Neural cell (in vitro differentiated cells): ENCODE measurements at regions not wholly inside any gene's neighbourhood (a gene's known extent, or its start where the extent isn't known, plus 50 kb on each side); places are given as distances from the start of the nearest gene placed in this dataset.

Source experiments
- H2AFZ ChIP-seq: fragments of 200-600, 300-800 bp; sonication (generic), shearing (Covaris generic); 2 replicates; pipeline ENCODE4 v1.6.0; 2014; ENCODE audit warnings: low read depth, mild to moderate bottlenecking, antibody characterized with exemption, low read length, moderate library complexity
- H3F3A ChIP-seq: fragments of 200-600 bp; shearing (Covaris generic); 2 replicates; pipeline ENCODE4 v1.6.1; 2016; ENCODE audit warnings: mild to moderate bottlenecking, moderate library complexity, mixed read lengths, antibody characterized with exemption, low read length; ENCODE audit not compliant: insufficient read depth, poor library complexity, severe bottlenecking
- H3K27ac ChIP-seq: fragments of 200-600, 300-800 bp; sonication (generic), shearing (Covaris generic); 2 replicates; pipeline ENCODE4 v1.5.1; 2014; ENCODE audit warnings: mild to moderate bottlenecking, low read length, moderate library complexity
- H3K27me3 ChIP-seq: fragments of 300-800, 200-600 bp; sonication (generic), shearing (Covaris generic); 2 replicates; pipeline ENCODE4 v1.6.0; 2014; ENCODE audit warnings: mild to moderate bottlenecking, low read depth, low read length, moderate library complexity; ENCODE audit not compliant: insufficient read depth
- H3K36me3 ChIP-seq: fragments of 300-800, 200-600 bp; sonication (generic), shearing (Covaris generic); 2 replicates; pipeline ENCODE4 v1.5.1; 2014; ENCODE audit warnings: mild to moderate bottlenecking, antibody characterized with exemption, low read length, moderate library complexity; ENCODE audit not compliant: insufficient read depth
- H3K4me2 ChIP-seq: fragments of 300-800, 200-600 bp; sonication (generic), shearing (Covaris generic); 2 replicates; pipeline ENCODE4 v1.6.0; 2014; ENCODE audit warnings: mild to moderate bottlenecking, low read length
- H3K4me3 ChIP-seq: fragments of 300-800, 200-600 bp; sonication (generic), shearing (Covaris generic); 2 replicates; pipeline ENCODE4 v1.5.1; 2014; ENCODE audit warnings: mild to moderate bottlenecking, low read length, moderate library complexity
- H3K79me2 ChIP-seq: fragments of 200-600 bp; shearing (Covaris generic); replicated peaks from 2 replicates; pipeline ENCODE4 v1.6.0; 2014; ENCODE audit warnings: mild to moderate bottlenecking, low read length, moderate library complexity; ENCODE audit not compliant: insufficient read depth
- H3K9ac ChIP-seq: fragments of 300-800, 200-600 bp; sonication (generic), shearing (Covaris generic); 2 replicates; pipeline ENCODE4 v1.6.1; 2016; ENCODE audit warnings: mild to moderate bottlenecking, low read length, mixed read lengths
- H3K9me2 ChIP-seq: fragments of 200-600 bp; shearing (Covaris generic); 2 replicates; pipeline ENCODE4 v1.6.1; 2016; ENCODE audit warnings: mild to moderate bottlenecking, low read length, mixed read lengths; ENCODE audit not compliant: insufficient read depth
- H3K9me3 ChIP-seq: fragments of 200-600, 300-800 bp; sonication (generic), shearing (Covaris generic); 2 replicates; pipeline ENCODE4 v1.6.1; 2016; ENCODE audit warnings: mild to moderate bottlenecking, mixed run types, low read length, moderate library complexity, mixed read lengths
- H4K20me1 ChIP-seq: fragments of 200-600 bp; shearing (Covaris generic); 2 replicates; pipeline ENCODE4 v1.6.1; 2016; ENCODE audit warnings: mild to moderate bottlenecking, mixed run types; ENCODE audit not compliant: insufficient read depth
- EP300 ChIP-seq: fragments of 450-650 bp; conservative IDR thresholded peaks from 2 replicates; pipeline ENCODE4 v1.6.1; 2014; ENCODE audit warnings: antibody characterized with exemption, mild to moderate bottlenecking, moderate library complexity; ENCODE audit not compliant: poor library complexity, severe bottlenecking
- EZH2 ChIP-seq: fragments of 200-600, 300-800 bp; shearing (Covaris generic), sonication (generic); IDR thresholded peaks from 2 replicates; pipeline ENCODE4 v1.6.1; 2014; ENCODE audit warnings: antibody characterized with exemption, low read length, borderline replicate concordance, mild to moderate bottlenecking; ENCODE audit not compliant: insufficient read depth, poor library complexity, severe bottlenecking
- MXI1 ChIP-seq: fragments of 450-650 bp; conservative IDR thresholded peaks from 2 replicates; pipeline ENCODE4 v1.6.1; 2014; ENCODE audit warnings: antibody characterized with exemption, mild to moderate bottlenecking; ENCODE audit not compliant: poor library complexity, severe bottlenecking
- POLR2AphosphoS5 ChIP-seq: IDR thresholded peaks from 2 replicates; pipeline ENCODE4 v1.6.1; 2012
- RAD21 ChIP-seq: fragments of 450-650 bp; conservative IDR thresholded peaks from 2 replicates; pipeline ENCODE4 v1.6.1; 2014; ENCODE audit warnings: antibody characterized with exemption, mild to moderate bottlenecking, moderate library complexity
- REST ChIP-seq: IDR thresholded peaks from 2 replicates; pipeline ENCODE4 v1.6.1; 2012; ENCODE audit warnings: borderline replicate concordance
- SMC3 ChIP-seq: fragments of 450-650 bp; conservative IDR thresholded peaks from 2 replicates; pipeline ENCODE4 v1.6.1; 2014; ENCODE audit warnings: antibody characterized with exemption, mild to moderate bottlenecking, moderate library complexity; ENCODE audit not compliant: poor library complexity
- TAF1 ChIP-seq: IDR thresholded peaks from 2 replicates; pipeline ENCODE4 v1.6.1; 2012; ENCODE audit warnings: low read depth
- TF ChIP-seq, protein P1 (sequence below): fragments of 450-650 bp; IDR thresholded peaks from 2 replicates; pipeline ENCODE4 v1.5.1; 2014; ENCODE audit warnings: antibody characterized with exemption, mild to moderate bottlenecking, moderate library complexity; ENCODE audit not compliant: poor library complexity, severe bottlenecking

DNA sequence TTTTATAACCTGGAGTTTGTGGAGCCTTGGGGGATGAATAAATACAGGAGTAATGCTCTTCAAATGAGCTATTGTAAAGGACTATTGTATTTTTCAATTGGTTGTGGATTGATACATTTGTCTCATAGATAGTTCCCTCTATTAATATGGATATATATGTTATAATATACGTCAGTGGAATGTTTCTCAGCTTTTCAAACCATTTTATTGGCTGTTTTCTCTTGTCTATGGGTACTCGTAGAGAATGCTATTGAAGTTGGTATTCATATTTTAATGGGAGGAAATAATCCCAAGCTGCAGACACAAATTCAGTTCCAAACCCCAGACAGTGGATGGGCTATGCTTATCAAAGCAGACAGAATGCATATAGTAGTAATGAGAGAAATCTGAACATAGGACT, 181.8 kb upstream of the DAB2 start:
- H3K4me2 ChIP-seq, result no peak overlapping the region
- H3K9ac ChIP-seq, result no peak overlapping the region
- H3K79me2 ChIP-seq, result no peaks in the 10 kb centered on the region
- no peaks in the 10 kb centered on the region for H4K20me1 ChIP-seq
- no peaks in the 10 kb centered on the region for H3K9me2 ChIP-seq
- H3K36me3 ChIP-seq, result no peaks in the 10 kb centered on the region
- H3K27me3 ChIP-seq, result no peaks in the 10 kb centered on the region
- no peak overlapping the region for H2AFZ ChIP-seq
- no peaks in the 10 kb centered on the region for H3F3A ChIP-seq
- H3K27ac ChIP-seq, result no peak overlapping the region
- H3K4me3 ChIP-seq, result no peak overlapping the region
- TF ChIP-seq RAD21 (no peak), POLR2AphosphoS5 (no peak), TAF1 (no peak), REST (no peak), EP300 (no peak), SMC3 (no peak), EZH2 (no peak), MXI1 (no peak)
- TF ChIP-seq, protein P1, sequence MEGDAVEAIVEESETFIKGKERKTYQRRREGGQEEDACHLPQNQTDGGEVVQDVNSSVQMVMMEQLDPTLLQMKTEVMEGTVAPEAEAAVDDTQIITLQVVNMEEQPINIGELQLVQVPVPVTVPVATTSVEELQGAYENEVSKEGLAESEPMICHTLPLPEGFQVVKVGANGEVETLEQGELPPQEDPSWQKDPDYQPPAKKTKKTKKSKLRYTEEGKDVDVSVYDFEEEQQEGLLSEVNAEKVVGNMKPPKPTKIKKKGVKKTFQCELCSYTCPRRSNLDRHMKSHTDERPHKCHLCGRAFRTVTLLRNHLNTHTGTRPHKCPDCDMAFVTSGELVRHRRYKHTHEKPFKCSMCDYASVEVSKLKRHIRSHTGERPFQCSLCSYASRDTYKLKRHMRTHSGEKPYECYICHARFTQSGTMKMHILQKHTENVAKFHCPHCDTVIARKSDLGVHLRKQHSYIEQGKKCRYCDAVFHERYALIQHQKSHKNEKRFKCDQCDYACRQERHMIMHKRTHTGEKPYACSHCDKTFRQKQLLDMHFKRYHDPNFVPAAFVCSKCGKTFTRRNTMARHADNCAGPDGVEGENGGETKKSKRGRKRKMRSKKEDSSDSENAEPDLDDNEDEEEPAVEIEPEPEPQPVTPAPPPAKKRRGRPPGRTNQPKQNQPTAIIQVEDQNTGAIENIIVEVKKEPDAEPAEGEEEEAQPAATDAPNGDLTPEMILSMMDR, result no peak
- H3K9me3 ChIP-seq, result no peaks in the 10 kb centered on the region

GRCh38 chr5:39605588-39606575, 181.1 kb upstream of the DAB2 start:
- H2AFZ ChIP-seq, result no peak overlapping the region
- H3K79me2 ChIP-seq, result no peaks in the 10 kb centered on the region
- no peak overlapping the region for H3K4me2 ChIP-seq
- TF ChIP-seq EP300, result no peak
- H4K20me1 ChIP-seq, result no peaks in the 10 kb centered on the region
- no peak overlapping the region for H3K4me3 ChIP-seq
- H3K27me3 ChIP-seq, result no peaks in the 10 kb centered on the region
- H3K9me2 ChIP-seq, result no peaks in the 10 kb centered on the region
- H3K27ac ChIP-seq, result no peak overlapping the region
- no peaks in the 10 kb centered on the region for H3K9me3 ChIP-seq
- no peaks in the 10 kb centered on the region for H3F3A ChIP-seq
- no peaks in the 10 kb centered on the region for H3K36me3 ChIP-seq
- no peak overlapping the region for H3K9ac ChIP-seq
